Activated CD4-positive, alpha-beta T cell treated with anti-CD3 and anti-CD28 coated beads, Interleukin-2, amount 50 U/mL, for 24 hours (primary cell): ENCODE measurements at regions not wholly inside any gene's neighbourhood (a gene's known extent, or its start where the extent isn't known, plus 50 kb on each side); places are given as distances from the start of the nearest gene placed in this dataset.

Source experiments
- DNase-seq, 2 donors: peaks; one replicate each; pipeline ENCODE4 v3.0.0-alpha.2; 2020; ENCODE audit warnings: low read depth in 1 of 2, low spot score in 1 of 2

DNA sequence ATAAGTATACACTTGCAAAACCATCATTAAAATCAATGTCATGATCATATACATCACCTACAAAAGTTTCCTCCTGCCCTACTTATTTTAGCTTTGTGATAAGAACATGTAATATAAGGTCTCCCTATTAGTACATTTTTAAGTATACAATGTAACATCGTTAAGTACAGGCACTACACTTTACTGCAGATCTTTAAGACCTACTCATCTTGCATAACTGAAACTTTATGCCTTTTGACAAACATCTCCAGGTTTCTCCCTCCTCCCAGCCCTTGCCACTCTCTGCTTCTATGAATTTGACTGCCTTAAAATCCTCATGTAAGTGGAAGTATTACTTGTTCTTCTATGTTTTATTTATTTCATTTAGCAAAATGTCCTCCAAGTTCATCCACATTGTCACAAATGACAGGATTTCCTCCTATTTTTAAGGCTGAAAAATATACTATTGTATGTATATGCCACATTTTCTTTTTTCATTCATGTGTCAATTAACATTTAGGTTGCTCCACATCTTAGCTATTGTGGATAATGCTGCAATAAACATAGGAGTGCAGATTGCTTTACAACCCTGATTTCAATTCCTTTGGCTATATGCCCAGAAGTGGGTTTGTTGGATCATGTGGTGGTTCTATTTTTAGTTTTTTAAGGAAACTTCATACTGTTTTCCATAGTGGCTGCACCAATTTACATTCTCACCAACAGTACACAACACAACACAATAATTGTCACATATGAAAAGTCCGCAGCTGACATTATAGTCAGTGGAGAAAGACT is 471.1 kb upstream of the ANO3 start:
- DNase-seq = no peak

DNA sequence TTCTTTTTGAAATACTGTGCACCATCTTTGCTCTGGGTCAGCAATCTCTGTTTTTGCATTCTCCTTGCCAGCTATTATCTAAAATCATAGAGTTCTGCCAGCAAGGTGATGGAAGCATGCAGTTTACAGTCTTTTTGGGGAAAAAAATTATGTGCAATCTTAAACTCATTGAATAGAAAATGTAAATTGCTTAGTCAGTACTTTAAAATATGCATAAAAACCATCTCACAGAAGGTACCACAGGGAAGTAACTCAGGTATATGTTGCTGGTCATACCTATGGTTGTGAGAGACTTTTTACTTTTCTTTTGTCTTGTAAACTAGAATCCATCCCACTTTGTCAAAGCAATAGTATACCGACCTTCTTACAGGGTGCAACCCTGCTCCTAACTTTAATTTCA is 469.8 kb upstream of the ANO3 start:
- DNase-seq = no peak

DNA sequence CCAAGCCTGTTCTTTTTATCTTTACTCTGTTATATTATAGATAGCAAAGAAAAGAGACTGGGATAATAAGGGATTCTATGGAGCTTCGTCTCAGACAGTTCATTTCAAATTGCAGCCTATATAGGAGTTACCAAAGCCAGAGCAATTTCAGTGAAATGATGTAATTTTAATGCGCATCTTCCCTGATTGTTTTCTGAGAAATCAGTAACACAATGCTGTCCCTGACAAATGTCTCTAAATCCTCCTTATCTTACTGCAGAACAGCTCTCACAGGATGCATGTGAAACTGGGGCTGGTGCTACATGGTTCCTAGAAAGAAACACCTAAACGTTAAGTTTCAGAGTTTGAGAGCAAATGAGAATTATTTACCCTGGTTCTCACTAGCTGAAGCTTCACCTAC is 467.9 kb upstream of the ANO3 start:
- no peak for DNase-seq

DNA sequence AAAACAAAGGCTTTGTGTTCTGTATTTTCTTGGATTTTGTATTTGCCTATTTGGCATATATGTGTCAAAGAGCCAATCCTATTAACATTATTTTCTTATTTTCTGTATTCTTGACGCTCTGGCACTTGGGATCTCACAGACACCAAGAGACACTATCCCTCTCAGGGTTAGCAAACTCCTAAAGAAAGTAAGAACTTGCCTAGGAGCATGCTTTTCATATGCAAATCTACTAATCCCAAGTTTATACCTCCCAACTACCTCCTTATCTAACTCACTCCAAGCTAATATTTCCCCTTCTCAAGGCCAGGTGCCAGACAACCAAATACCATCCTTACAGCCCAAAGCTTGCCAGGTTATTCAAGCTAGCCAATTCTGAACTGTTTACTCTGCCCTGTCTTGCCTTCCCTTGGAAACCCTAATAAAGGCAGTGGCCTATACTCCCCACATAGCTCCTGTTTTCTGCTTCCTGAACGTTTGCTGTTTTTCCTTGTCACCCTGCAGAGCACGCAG is 455.4 kb upstream of the ANO3 start:
- DNase-seq = no peak

- no peak for DNase-seq
These were observed 445.9 kb upstream of the ANO3 start for GRCh38 chr11:25886036-25886435.

- DNase-seq = no peak
These were observed 441.2 kb upstream of the ANO3 start for GRCh38 chr11:25890626-25891260.

GRCh38 chr11:25891960-25892359 is 440.0 kb upstream of the ANO3 start:
- DNase-seq = no peak

DNA sequence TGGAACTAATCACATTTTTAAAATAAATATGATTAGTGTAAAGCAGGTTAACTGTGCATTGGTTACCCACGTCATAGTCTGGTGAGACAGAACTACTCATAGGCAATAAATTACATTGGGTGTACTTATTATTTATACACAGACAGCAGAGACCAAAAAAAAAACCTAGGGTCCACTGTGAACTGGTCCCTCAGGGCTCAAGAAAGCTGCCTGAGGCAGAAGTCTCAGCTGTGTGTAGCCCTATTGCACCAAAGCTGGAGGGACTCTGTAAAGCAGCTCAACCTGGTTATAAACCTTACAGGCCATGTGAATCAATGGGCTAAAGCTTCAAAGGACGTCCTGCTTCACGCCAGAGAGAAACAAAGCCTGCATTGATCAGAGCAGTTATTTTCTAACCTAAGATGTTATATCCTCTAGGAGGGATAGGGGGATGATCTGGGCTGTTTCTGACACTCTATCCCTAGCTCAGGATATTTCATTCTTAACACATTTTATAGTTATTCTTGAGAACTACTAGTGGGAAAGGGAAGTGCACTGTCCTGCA is 432.2 kb upstream of the ANO3 start:
- DNase-seq = no peak

DNA sequence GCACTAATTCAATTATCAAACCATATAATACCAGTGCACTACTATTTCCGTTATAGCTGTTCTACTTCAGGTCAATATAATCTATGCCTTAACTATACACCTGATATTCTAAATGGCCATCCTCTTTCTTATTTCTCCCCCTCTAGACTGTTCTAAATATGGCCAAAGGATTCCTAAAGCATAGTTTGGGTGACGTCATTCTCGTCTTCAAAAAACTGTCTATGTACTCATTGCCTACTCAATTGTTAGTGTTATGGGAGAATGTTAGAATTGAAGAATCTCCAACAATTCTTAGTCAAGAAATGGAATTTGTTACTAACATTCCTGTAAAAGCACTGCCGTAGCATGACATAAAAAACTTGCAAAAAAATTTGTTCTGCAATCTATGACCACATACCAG is 431.1 kb upstream of the ANO3 start:
- no peak for DNase-seq

DNA sequence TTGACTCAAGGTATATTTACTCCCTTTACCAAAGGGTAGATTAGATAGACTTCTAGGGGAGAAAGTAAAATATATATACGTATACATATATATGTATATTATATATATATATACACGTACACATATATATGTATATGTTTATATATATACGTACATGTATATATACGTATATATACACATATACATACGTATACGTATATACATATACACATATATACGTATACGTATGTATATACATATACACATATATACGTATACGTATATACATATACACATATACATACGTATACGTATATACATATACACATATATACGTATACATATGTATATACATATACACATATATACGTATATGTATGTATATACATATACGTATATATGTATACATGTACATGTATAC is 430.5 kb upstream of the ANO3 start:
- DNase-seq = no peak

DNA sequence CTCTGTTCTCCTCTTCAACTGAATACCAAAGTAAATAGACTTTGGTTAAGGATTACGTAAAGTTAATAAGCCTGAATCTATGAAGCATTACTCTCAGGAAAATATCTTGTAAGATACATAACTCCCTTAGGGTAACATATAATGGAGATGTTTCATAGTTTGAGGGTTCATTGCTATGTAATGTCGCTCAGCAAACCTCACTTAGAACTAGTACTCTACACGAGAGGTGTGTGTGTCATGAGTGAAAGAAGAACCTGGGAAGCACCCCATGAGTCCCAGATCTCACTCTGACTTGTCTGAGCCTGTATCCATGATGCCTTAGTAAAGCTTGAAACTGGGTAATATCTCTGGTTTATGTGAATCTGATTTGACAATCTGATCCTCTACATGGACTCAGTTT is 429.5 kb upstream of the ANO3 start:
- no peak for DNase-seq

GRCh38 chr11:25908726-25909125 is 423.2 kb upstream of the ANO3 start:
- no peak for DNase-seq

GRCh38 chr11:25910086-25910485 is 421.8 kb upstream of the ANO3 start:
- no peak for DNase-seq

DNA sequence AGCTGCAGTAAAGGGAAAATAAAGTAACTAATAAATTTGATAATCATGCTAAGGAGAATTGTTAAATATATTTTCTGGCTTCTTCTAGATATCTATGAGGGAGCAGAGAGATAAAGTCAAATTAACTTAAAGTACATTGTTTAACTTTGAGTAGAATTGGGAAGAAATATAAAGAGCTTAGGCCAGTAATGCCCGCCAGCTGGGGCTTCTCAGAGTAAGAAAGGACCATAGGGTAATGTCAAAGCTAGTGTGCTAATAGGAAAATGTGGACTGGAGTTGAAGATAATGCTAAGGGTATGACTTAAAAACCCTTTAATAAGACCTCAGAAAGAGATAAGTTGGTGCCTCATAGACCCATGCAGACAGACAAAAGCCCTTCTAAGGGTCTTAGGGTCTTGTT is 411.6 kb upstream of the ANO3 start:
- DNase-seq = no peak

GRCh38 chr11:25924586-25924985 is 407.3 kb upstream of the ANO3 start:
- DNase-seq = no peak

DNA sequence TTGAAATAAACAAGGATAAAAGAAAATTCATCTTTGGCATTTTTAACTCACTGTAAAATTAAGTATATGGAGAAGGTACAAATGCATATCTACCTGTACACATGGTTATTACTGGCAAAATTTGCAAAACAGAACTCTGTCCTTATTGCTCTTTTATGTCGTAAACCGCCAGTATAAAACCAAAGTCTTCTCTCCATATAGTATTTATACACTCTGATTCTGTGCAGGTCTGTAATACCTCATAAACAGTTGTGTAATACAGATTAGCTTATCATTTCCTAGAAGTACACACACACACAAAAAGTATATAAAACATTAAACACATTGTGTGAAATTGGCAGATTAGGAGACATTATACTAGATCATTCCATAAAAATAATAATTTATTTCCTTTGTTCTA is 406.6 kb upstream of the ANO3 start:
- no peak for DNase-seq

DNA sequence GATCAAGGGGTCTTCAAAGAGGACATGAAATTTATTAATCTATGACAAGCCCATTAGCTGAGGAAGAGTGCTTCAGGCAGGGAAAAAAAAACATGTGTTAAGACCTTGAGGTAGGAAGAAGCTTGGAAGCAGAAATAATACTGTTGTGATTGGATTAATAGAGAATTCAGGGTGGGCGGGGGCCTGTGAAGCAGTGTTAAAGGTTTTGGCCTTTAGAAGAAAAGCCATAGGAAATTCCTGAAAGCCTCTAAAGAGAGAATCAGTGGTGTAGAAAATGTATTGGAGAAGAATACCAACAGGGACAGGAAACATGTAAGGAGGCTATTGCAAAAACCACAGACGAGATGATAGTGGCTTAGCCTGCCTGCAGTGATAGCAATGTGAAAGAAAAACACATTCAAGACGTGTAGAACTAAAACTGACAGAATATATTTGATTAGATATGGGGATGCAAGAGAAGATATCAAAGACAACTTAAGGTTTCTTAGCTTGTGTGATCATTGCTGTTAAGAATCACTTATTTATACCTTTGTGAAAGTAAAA is 404.4 kb upstream of the ANO3 start:
- DNase-seq = no peak

DNA sequence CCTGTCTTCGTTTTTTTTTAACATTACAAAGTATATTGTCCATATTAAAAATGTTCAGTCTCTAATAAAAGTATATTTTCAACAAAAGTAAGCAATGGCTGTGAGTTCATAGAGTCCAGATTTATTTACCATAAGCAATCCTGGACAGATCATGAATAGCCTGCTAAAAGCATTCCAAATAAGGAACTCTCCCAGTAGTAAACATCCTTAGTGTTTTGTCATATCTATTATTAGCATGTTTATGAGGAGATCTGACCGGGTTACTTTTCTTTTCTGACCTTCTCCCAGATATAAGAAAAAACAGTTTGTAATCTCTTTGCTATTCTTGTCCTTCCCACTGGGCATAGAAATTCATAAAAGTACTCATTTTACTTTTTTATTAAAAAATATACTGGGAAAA is 403.9 kb upstream of the ANO3 start:
- no peak for DNase-seq

GRCh38 chr11:25938952-25939351 is 393.0 kb upstream of the ANO3 start:
- DNase-seq = no peak

- DNase-seq = no peak
These were observed 392.2 kb upstream of the ANO3 start for GRCh38 chr11:25939691-25940090.

DNA sequence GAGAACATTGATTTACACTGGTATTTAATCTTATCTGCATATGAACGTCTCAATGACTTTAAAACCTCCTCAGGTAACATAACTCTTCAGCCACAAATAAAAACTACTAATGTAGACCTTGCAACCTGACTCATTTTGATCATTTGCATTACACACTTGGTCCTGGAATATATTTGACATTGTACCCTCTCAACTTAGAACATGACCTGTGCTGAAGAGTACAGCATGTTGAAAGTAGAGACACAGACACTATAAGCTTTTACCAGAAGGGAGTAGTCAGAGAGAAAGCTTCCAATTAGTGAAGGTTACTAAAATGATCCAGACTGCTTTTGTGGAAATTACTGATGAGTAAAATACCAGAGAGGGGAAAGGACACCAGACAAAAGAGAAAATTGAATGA is 390.6 kb upstream of the ANO3 start:
- DNase-seq = no peak

- no peak for DNase-seq
These were observed 388.9 kb upstream of the ANO3 start for GRCh38 chr11:25943031-25943430.
